ENCODE measurements at regions not wholly inside any gene's neighbourhood (a gene's known extent, or its start where the extent isn't known, plus 50 kb on each side); places are given as distances from the start of the nearest gene placed in this dataset.

GRCh38 chr13:71368336-71368735, 498.7 kb downstream of the DACH1 start:
- no peak overlapping the region for H3K4me3 ChIP-seq
- intact Hi-C loops (cut with DNase I): no loop called here
- H3K4me1 ChIP-seq: no peaks in the 10 kb centered on the region
- TF ChIP-seq, protein P1, sequence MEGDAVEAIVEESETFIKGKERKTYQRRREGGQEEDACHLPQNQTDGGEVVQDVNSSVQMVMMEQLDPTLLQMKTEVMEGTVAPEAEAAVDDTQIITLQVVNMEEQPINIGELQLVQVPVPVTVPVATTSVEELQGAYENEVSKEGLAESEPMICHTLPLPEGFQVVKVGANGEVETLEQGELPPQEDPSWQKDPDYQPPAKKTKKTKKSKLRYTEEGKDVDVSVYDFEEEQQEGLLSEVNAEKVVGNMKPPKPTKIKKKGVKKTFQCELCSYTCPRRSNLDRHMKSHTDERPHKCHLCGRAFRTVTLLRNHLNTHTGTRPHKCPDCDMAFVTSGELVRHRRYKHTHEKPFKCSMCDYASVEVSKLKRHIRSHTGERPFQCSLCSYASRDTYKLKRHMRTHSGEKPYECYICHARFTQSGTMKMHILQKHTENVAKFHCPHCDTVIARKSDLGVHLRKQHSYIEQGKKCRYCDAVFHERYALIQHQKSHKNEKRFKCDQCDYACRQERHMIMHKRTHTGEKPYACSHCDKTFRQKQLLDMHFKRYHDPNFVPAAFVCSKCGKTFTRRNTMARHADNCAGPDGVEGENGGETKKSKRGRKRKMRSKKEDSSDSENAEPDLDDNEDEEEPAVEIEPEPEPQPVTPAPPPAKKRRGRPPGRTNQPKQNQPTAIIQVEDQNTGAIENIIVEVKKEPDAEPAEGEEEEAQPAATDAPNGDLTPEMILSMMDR (IDR thresholded peaks at IDR 0.05): no peak
- H3K36me3 ChIP-seq: no peaks in the 10 kb centered on the region
- H3K27ac ChIP-seq: no peak overlapping the region
- DNase-seq (no peak), ATAC-seq (no peak)
- H3K27me3 ChIP-seq: no peaks in the 10 kb centered on the region
- H3K9me3 ChIP-seq: no peaks in the 10 kb centered on the region

DNA sequence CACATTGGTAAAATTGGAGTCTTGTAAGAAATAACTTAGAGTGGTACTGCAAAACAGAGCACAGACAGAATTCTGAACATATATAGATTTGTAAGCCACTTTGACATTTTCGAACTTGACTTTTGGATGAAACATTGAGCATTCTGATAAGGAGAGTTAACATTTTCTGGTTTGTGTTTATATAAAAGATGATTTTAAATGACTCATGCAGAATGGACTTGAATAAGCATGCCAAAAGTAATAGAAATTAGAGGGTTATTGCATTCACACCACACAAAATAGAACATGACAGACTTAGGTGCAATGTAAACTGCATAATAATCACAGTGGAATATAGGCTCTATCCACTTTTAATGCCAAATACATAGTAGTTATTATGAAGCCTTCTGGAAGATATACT, 507.0 kb downstream of the DACH1 start:
- Histone ChIP-seq H3K27ac (no peak overlapping the region), H3K4me3 (no peak overlapping the region), H3K9me3 (peaks cover 0 to 4% (median 0%) of the 10 kb centered on the region in 11 donors), H3K27me3 (no peaks in the 10 kb centered on the region), H3K4me1 (no peaks in the 10 kb centered on the region), H3K36me3 (no peaks in the 10 kb centered on the region)
- 74 to 76% methylated on average over 1 of the region's 1 CpG for WGBS, 2 donors
- intact Hi-C loops (cut with DNase I): no loop called here
- TF ChIP-seq, protein P1 (IDR thresholded peaks at IDR 0.05): no peak
- ATAC-seq (no peak), DNase-seq (no peak)

DNA sequence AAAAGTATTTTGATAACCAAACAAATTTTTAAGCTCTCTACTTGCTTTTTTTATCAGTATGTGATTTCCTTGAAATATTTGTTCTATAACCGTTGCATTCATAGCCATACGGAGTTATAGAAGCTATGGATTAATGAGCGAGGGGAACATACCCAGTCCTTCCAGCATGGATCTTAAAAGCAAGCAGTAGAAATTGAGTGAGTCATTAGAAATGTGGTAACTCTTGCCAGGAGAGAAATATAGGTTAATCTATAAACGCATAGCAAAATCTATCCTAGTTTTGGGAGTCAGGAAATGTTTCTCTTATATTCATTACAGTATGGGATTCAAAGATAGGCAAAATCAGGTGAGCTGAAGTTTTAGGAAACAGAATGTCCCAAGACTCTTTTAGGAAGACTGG, 507.4 kb downstream of the DACH1 start:
- 90 to 91% methylated on average over 4 of the region's 4 CpGs for WGBS, 2 donors
- Histone ChIP-seq H3K27me3 (no peaks in the 10 kb centered on the region), H3K27ac (no peak overlapping the region), H3K4me3 (no peak overlapping the region), H3K9me3 (peaks cover 0 to 4% (median 0%) of the 10 kb centered on the region in 11 donors), H3K36me3 (no peaks in the 10 kb centered on the region), H3K4me1 (no peaks in the 10 kb centered on the region)
- ATAC-seq (no peak), DNase-seq (no peak)
- intact Hi-C loops (cut with DNase I): no loop called here
- TF ChIP-seq, protein P1 (IDR thresholded peaks at IDR 0.05): no peak

DNA sequence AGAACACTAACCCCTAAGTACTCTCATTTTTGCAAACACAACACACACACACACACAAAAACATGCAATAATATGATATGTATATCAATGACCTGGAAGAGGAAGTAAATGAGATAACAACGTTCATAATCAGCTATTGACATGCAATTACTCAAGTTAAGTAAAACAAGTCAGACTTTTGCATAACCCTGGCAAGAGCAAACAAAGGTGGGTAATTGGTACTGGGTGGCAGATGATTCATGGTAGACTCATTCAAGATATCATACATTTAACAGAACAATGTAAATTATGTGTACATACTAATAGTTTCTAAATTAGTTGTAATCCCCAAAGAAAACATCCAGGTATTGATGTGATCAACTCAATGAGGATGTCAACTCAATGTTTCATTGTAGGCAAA, 508.8 kb downstream of the DACH1 start:
- WGBS, 2 donors: 35 to 44% methylated on average over 1 of the region's 1 CpG
- Histone ChIP-seq H3K27ac (no peak overlapping the region), H3K4me3 (no peak overlapping the region), H3K36me3 (no peaks in the 10 kb centered on the region), H3K27me3 (no peaks in the 10 kb centered on the region), H3K4me1 (no peaks in the 10 kb centered on the region), H3K9me3 (peaks cover 0 to 4% (median 0%) of the 10 kb centered on the region in 11 donors)
- intact Hi-C loops (cut with DNase I): no loop called here
- ATAC-seq (no peak), DNase-seq (no peak)
- TF ChIP-seq, protein P1 (IDR thresholded peaks at IDR 0.05): no peak

DNA sequence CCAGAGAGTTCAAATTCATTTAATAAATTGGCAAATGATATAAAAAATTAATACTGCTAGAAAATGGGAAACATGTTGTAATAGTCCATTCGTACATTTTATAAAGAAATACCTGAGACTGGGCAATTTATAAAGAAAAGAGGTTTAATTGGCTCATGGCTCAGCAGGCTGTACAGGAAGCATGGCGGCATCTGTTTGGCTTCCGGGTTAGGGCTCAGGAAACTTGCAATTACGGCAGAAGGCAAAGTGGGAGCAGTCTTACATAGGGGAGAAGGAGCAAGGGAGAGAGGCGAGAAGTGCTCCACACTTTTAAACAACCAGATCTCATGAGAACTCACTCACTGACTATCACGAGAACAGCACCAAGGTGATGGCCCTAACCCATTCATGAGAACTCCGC, 512.0 kb downstream of the DACH1 start:
- DNase-seq: no peak

More for the DNA sequence above, 512.0 kb downstream of the DACH1 start:
- no peaks in the 10 kb centered on the region for H3K27me3 ChIP-seq
- no peaks in the 10 kb centered on the region for H3K36me3 ChIP-seq
- intact Hi-C loops (cut with DNase I): no loop called here
- no peak overlapping the region for H3K4me3 ChIP-seq
- no peak for ATAC-seq
- no peak overlapping the region for H3K27ac ChIP-seq
- no peaks in the 10 kb centered on the region for H3K4me1 ChIP-seq
- WGBS, 2 donors: 97% methylated on average over 7 of the region's 7 CpGs
- no peaks in the 10 kb centered on the region for H3K9me3 ChIP-seq
- TF ChIP-seq, protein P1 (IDR thresholded peaks at IDR 0.05): no peak
